ENCODE measurements at regions not wholly inside any gene's neighbourhood (a gene's known extent, or its start where the extent isn't known, plus 50 kb on each side); places are given as distances from the start of the nearest gene placed in this dataset.
A peak's percentile ranks its signal among the peaks of the same experiment; 100 is the strongest.

GRCh38 chr16:50998411-50998810 is 152.7 kb downstream of the SALL1 start:
- H3K36me3 Mint-ChIP-seq: no peaks in the 10 kb centered on the region
- H3K9me3 Mint-ChIP-seq: no peaks in the 10 kb centered on the region
- H3K27ac Mint-ChIP-seq: no peak overlapping the region
- ATAC-seq (no peak), DNase-seq (ENCODE audit: low spot score) (no peak)
- peaks cover 8 to 24% of the 10 kb centered on the region in 2 donors for H3K27me3 Mint-ChIP-seq
- no peak overlapping the region for H3K4me3 Mint-ChIP-seq
- no peaks in the 10 kb centered on the region for H3K4me1 Mint-ChIP-seq (ENCODE audit: low read depth in 2 of 2)

- peaks cover 8 to 24% of the 10 kb centered on the region in 2 donors for H3K27me3 Mint-ChIP-seq
- DNase-seq (ENCODE audit: low spot score): no peak
- H3K27ac Mint-ChIP-seq: no peak overlapping the region
- ATAC-seq: no peak
- H3K4me1 Mint-ChIP-seq (ENCODE audit: low read depth in 2 of 2): no peaks in the 10 kb centered on the region
- no peaks in the 10 kb centered on the region for H3K9me3 Mint-ChIP-seq
- no peaks in the 10 kb centered on the region for H3K36me3 Mint-ChIP-seq
- H3K4me3 Mint-ChIP-seq: no peak overlapping the region
Measured at GRCh38 chr16:50997679-50998078, 153.4 kb downstream of the SALL1 start.

- Mint-ChIP-seq H3K27ac (no peak overlapping the region), H3K4me1 (ENCODE audit: low read depth in 2 of 2) (no peaks in the 10 kb centered on the region), H3K9me3 (no peaks in the 10 kb centered on the region), H3K4me3 (no peak overlapping the region), H3K27me3 (peaks cover 6 to 24% of the 10 kb centered on the region in 2 donors), H3K36me3 (no peaks in the 10 kb centered on the region)
- peak in 1 of 2 donors; percentile 34 for ATAC-seq
- no peak for DNase-seq (ENCODE audit: low spot score)
Measured at GRCh38 chr16:50996830-50997186, 154.3 kb downstream of the SALL1 start.

- Mint-ChIP-seq H3K27ac (no peak overlapping the region), H3K4me3 (no peak overlapping the region), H3K9me3 (no peaks in the 10 kb centered on the region), H3K27me3 (peaks cover 2 to 22% of the 10 kb centered on the region in 2 donors), H3K36me3 (no peaks in the 10 kb centered on the region), H3K4me1 (ENCODE audit: low read depth in 2 of 2) (no peaks in the 10 kb centered on the region)
- DNase-seq (ENCODE audit: low spot score) (no peak), ATAC-seq (no peak)
Measured at GRCh38 chr16:50996166-50996829, 154.8 kb downstream of the SALL1 start.

- DNase-seq (ENCODE audit: low spot score) (no peak), ATAC-seq (no peak)
- H3K9me3 Mint-ChIP-seq: no peaks in the 10 kb centered on the region
- H3K27me3 Mint-ChIP-seq: peaks cover 2 to 18% of the 10 kb centered on the region in 2 donors
- H3K4me3 Mint-ChIP-seq: no peak overlapping the region
- no peaks in the 10 kb centered on the region for H3K36me3 Mint-ChIP-seq
- H3K27ac Mint-ChIP-seq: no peak overlapping the region
- H3K4me1 Mint-ChIP-seq (ENCODE audit: low read depth in 2 of 2): no peaks in the 10 kb centered on the region
Measured at GRCh38 chr16:50994995-50995394, 156.1 kb downstream of the SALL1 start.

GRCh38 chr16:50992350-50993032 is 158.6 kb downstream of the SALL1 start:
- Mint-ChIP-seq H3K27ac (no peak overlapping the region), H3K4me3 (no peak overlapping the region), H3K36me3 (no peaks in the 10 kb centered on the region), H3K4me1 (ENCODE audit: low read depth in 2 of 2) (no peaks in the 10 kb centered on the region), H3K9me3 (no peaks in the 10 kb centered on the region), H3K27me3 (peaks cover 8 to 29% of the 10 kb centered on the region in 2 donors)
- no peak for DNase-seq (ENCODE audit: low spot score)
- ATAC-seq: no peak

GRCh38 chr16:50991436-50991835 is 159.6 kb downstream of the SALL1 start:
- DNase-seq (ENCODE audit: low spot score): no peak
- no peak for ATAC-seq
- Mint-ChIP-seq H3K27ac (no peak overlapping the region), H3K4me1 (ENCODE audit: low read depth in 2 of 2) (no peaks in the 10 kb centered on the region), H3K9me3 (no peaks in the 10 kb centered on the region), H3K4me3 (no peak overlapping the region), H3K27me3 (peaks cover 9 to 32% of the 10 kb centered on the region in 2 donors), H3K36me3 (no peaks in the 10 kb centered on the region)

GRCh38 chr16:50991006-50991405 is 160.1 kb downstream of the SALL1 start:
- H3K9me3 Mint-ChIP-seq: no peaks in the 10 kb centered on the region
- H3K27ac Mint-ChIP-seq: no peak overlapping the region
- H3K27me3 Mint-ChIP-seq: peaks cover 9 to 32% of the 10 kb centered on the region in 2 donors
- no peaks in the 10 kb centered on the region for H3K36me3 Mint-ChIP-seq
- DNase-seq (ENCODE audit: low spot score): no peak
- H3K4me1 Mint-ChIP-seq (ENCODE audit: low read depth in 2 of 2): no peaks in the 10 kb centered on the region
- no peak for ATAC-seq
- no peak overlapping the region for H3K4me3 Mint-ChIP-seq

GRCh38 chr16:50989047-50989446 is 162.0 kb downstream of the SALL1 start:
- Mint-ChIP-seq H3K36me3 (no peaks in the 10 kb centered on the region), H3K27me3 (peaks cover 7 to 19% of the 10 kb centered on the region in 2 donors), H3K4me1 (ENCODE audit: low read depth in 2 of 2) (no peaks in the 10 kb centered on the region), H3K4me3 (no peak overlapping the region), H3K27ac (no peak overlapping the region), H3K9me3 (no peaks in the 10 kb centered on the region)
- no peak for ATAC-seq
- DNase-seq (ENCODE audit: low spot score): no peak

- Mint-ChIP-seq H3K9me3 (no peaks in the 10 kb centered on the region), H3K27ac (no peak overlapping the region), H3K36me3 (no peaks in the 10 kb centered on the region), H3K27me3 (peaks cover 7 to 19% of the 10 kb centered on the region in 2 donors), H3K4me3 (no peak overlapping the region), H3K4me1 (ENCODE audit: low read depth in 2 of 2) (no peaks in the 10 kb centered on the region)
- DNase-seq (ENCODE audit: low spot score) (no peak), ATAC-seq (no peak)
Measured at GRCh38 chr16:50988441-50988840, 162.6 kb downstream of the SALL1 start.

GRCh38 chr16:50986453-50986852 is 164.6 kb downstream of the SALL1 start:
- Mint-ChIP-seq H3K27ac (no peak overlapping the region), H3K27me3 (peaks cover 9 to 19% of the 10 kb centered on the region in 2 donors), H3K9me3 (no peaks in the 10 kb centered on the region), H3K36me3 (no peaks in the 10 kb centered on the region), H3K4me1 (ENCODE audit: low read depth in 2 of 2) (no peaks in the 10 kb centered on the region), H3K4me3 (no peak overlapping the region)
- ATAC-seq (no peak), DNase-seq (ENCODE audit: low spot score) (no peak)

- peaks cover 12 to 19% of the 10 kb centered on the region in 2 donors for H3K27me3 Mint-ChIP-seq
- no peak for DNase-seq (ENCODE audit: low spot score)
- no peaks in the 10 kb centered on the region for H3K9me3 Mint-ChIP-seq
- no peaks in the 10 kb centered on the region for H3K36me3 Mint-ChIP-seq
- peak in 1 of 2 donors; percentile 21 for ATAC-seq
- no peak overlapping the region for H3K4me3 Mint-ChIP-seq
- H3K27ac Mint-ChIP-seq: no peak overlapping the region
- H3K4me1 Mint-ChIP-seq (ENCODE audit: low read depth in 2 of 2): no peaks in the 10 kb centered on the region
Measured at GRCh38 chr16:50985733-50986132, 165.3 kb downstream of the SALL1 start.

- DNase-seq (ENCODE audit: low spot score): no peak
- Mint-ChIP-seq H3K9me3 (no peaks in the 10 kb centered on the region), H3K36me3 (no peaks in the 10 kb centered on the region), H3K27me3 (peaks cover 11 to 15% of the 10 kb centered on the region in 2 donors), H3K27ac (no peak overlapping the region), H3K4me1 (ENCODE audit: low read depth in 2 of 2) (no peaks in the 10 kb centered on the region), H3K4me3 (no peak overlapping the region)
- ATAC-seq: no peak
Measured at GRCh38 chr16:50984688-50985087, 166.4 kb downstream of the SALL1 start.

GRCh38 chr16:50982808-50983207 is 168.3 kb downstream of the SALL1 start:
- Mint-ChIP-seq H3K4me1 (ENCODE audit: low read depth in 2 of 2) (no peaks in the 10 kb centered on the region), H3K27me3 (peaks cover 6 to 13% of the 10 kb centered on the region in 2 donors), H3K4me3 (no peak overlapping the region), H3K9me3 (no peaks in the 10 kb centered on the region), H3K27ac (no peak overlapping the region), H3K36me3 (no peaks in the 10 kb centered on the region)
- no peak for DNase-seq (ENCODE audit: low spot score)
- no peak for ATAC-seq
